Karpas-422 (cell line): ENCODE measurements at regions not wholly inside any gene's neighbourhood (a gene's known extent, or its start where the extent isn't known, plus 50 kb on each side); places are given as distances from the start of the nearest gene placed in this dataset.

Source experiments
- DNase-seq: peaks from one replicate; pipeline ENCODE4 v3.0.0-alpha.2; 2015
- H2AFZ ChIP-seq: fragments of 200-600 bp; sonication (generic); 2 replicates; pipeline ENCODE4 v1.6.1; 2014; ENCODE audit warnings: antibody characterized with exemption, low read length, mixed read lengths
- H3K27ac ChIP-seq: fragments of 200-600 bp; sonication (generic); 2 replicates; pipeline ENCODE4 v1.5.1; 2014; ENCODE audit warnings: mild to moderate bottlenecking, low read length, moderate library complexity
- H3K27me3 ChIP-seq: fragments of 200-600 bp; sonication (generic); 2 replicates; pipeline ENCODE4 v1.6.1; 2014; ENCODE audit warnings: low read length, mixed read lengths
- H3K36me3 ChIP-seq: fragments of 200-600 bp; sonication (generic); 2 replicates; pipeline ENCODE4 v1.6.1; 2014; ENCODE audit warnings: low read length, mixed read lengths; ENCODE audit not compliant: insufficient read depth
- H3K4me1 ChIP-seq: fragments of 200-600 bp; sonication (generic); 2 replicates; pipeline ENCODE4 v1.6.1; 2014; ENCODE audit warnings: mild to moderate bottlenecking, low read length, mixed read lengths
- H3K4me2 ChIP-seq: fragments of 200-600 bp; sonication (generic); 2 replicates; pipeline ENCODE4 v1.6.1; 2014; ENCODE audit warnings: low read length, low read depth, mild to moderate bottlenecking; ENCODE audit not compliant: poor library complexity, severe bottlenecking
- H3K4me3 ChIP-seq: fragments of 200-600 bp; sonication (generic); 2 replicates; pipeline ENCODE4 v1.5.1; 2014; ENCODE audit warnings: mild to moderate bottlenecking, antibody characterized with exemption, low read length, mixed read lengths
- H3K79me2 ChIP-seq: fragments of 200-600 bp; sonication (generic); 2 replicates; pipeline ENCODE4 v1.6.1; 2014; ENCODE audit warnings: mild to moderate bottlenecking, low read length, mixed read lengths
- H3K9ac ChIP-seq: fragments of 200-600 bp; sonication (generic); 2 replicates; pipeline ENCODE4 v1.6.0; 2014; ENCODE audit warnings: low read length
- H3K9me2 ChIP-seq: fragments of 200-600 bp; sonication (generic), shearing (Covaris generic); replicated peaks from 2 replicates; pipeline ENCODE4 v1.6.0; 2014; ENCODE audit warnings: mild to moderate bottlenecking, low read length, moderate library complexity; ENCODE audit not compliant: insufficient read depth
- H3K9me3 ChIP-seq: fragments of 300-700, 200-600 bp; sonication (generic); 2 replicates; pipeline ENCODE4 v1.6.1; 2014; ENCODE audit warnings: low read length, mixed read lengths
- H4K20me1 ChIP-seq: fragments of 200-600 bp; sonication (generic); 2 replicates; pipeline ENCODE4 v1.6.1; 2014; ENCODE audit warnings: mild to moderate bottlenecking, antibody characterized with exemption, low read length, low read depth; ENCODE audit not compliant: insufficient read depth

GRCh38 chr17:13387236-13387635 is 214.5 kb downstream of the HS3ST3A1 start:
- H3K9ac ChIP-seq, result no peak overlapping the region
- no peak overlapping the region for H3K4me2 ChIP-seq
- no peaks in the 10 kb centered on the region for H3K79me2 ChIP-seq
- no peak overlapping the region for H3K4me3 ChIP-seq
- no peak overlapping the region for H3K27ac ChIP-seq
- no peaks in the 10 kb centered on the region for H3K9me3 ChIP-seq
- H4K20me1 ChIP-seq, result no peaks in the 10 kb centered on the region
- no peak for DNase-seq
- no peak overlapping the region for H2AFZ ChIP-seq
- no peaks in the 10 kb centered on the region for H3K36me3 ChIP-seq
- no peaks in the 10 kb centered on the region for H3K27me3 ChIP-seq
- no peaks in the 10 kb centered on the region for H3K4me1 ChIP-seq
- H3K9me2 ChIP-seq, result no peaks in the 10 kb centered on the region

GRCh38 chr17:13385481-13385911 is 216.2 kb downstream of the HS3ST3A1 start:
- Histone ChIP-seq H3K4me3 (no peak overlapping the region), H4K20me1 (no peaks in the 10 kb centered on the region), H2AFZ (peak overlapping the region; percentile 65; the same call in 1 of the 2 replicates), H3K79me2 (no peaks in the 10 kb centered on the region), H3K9ac (no peak overlapping the region), H3K9me3 (no peaks in the 10 kb centered on the region), H3K4me2 (no peak overlapping the region), H3K27me3 (no peaks in the 10 kb centered on the region), H3K27ac (no peak overlapping the region), H3K4me1 (no peaks in the 10 kb centered on the region), H3K9me2 (no peaks in the 10 kb centered on the region), H3K36me3 (no peaks in the 10 kb centered on the region)
- peak; percentile 51 for DNase-seq

GRCh38 chr17:13384626-13385025 is 217.1 kb downstream of the HS3ST3A1 start:
- Histone ChIP-seq H3K4me1 (no peaks in the 10 kb centered on the region), H3K36me3 (no peaks in the 10 kb centered on the region), H3K9me3 (no peaks in the 10 kb centered on the region), H3K79me2 (no peaks in the 10 kb centered on the region), H3K27ac (no peak overlapping the region), H3K4me3 (no peak overlapping the region), H3K4me2 (no peak overlapping the region), H4K20me1 (no peaks in the 10 kb centered on the region), H2AFZ (no peak overlapping the region), H3K9me2 (no peaks in the 10 kb centered on the region), H3K27me3 (no peaks in the 10 kb centered on the region), H3K9ac (no peak overlapping the region)
- no peak for DNase-seq

GRCh38 chr17:13378361-13378760 is 223.4 kb downstream of the HS3ST3A1 start:
- no peak overlapping the region for H3K4me2 ChIP-seq
- H3K9ac ChIP-seq, result no peak overlapping the region
- no peak overlapping the region for H2AFZ ChIP-seq
- H3K9me3 ChIP-seq, result no peaks in the 10 kb centered on the region
- no peak overlapping the region for H3K27ac ChIP-seq
- H3K36me3 ChIP-seq, result no peaks in the 10 kb centered on the region
- no peaks in the 10 kb centered on the region for H3K4me1 ChIP-seq
- no peaks in the 10 kb centered on the region for H3K9me2 ChIP-seq
- no peaks in the 10 kb centered on the region for H3K27me3 ChIP-seq
- no peak overlapping the region for H3K4me3 ChIP-seq
- H3K79me2 ChIP-seq, result no peaks in the 10 kb centered on the region
- no peak for DNase-seq
- no peaks in the 10 kb centered on the region for H4K20me1 ChIP-seq

- DNase-seq, result no peak
- no peaks in the 10 kb centered on the region for H3K79me2 ChIP-seq
- H3K4me3 ChIP-seq, result no peak overlapping the region
- H3K4me2 ChIP-seq, result no peak overlapping the region
- no peaks in the 10 kb centered on the region for H4K20me1 ChIP-seq
- no peak overlapping the region for H3K9ac ChIP-seq
- no peak overlapping the region for H2AFZ ChIP-seq
- H3K9me2 ChIP-seq, result no peaks in the 10 kb centered on the region
- no peaks in the 10 kb centered on the region for H3K36me3 ChIP-seq
- no peaks in the 10 kb centered on the region for H3K4me1 ChIP-seq
- H3K27ac ChIP-seq, result no peak overlapping the region
- no peaks in the 10 kb centered on the region for H3K27me3 ChIP-seq
- no peaks in the 10 kb centered on the region for H3K9me3 ChIP-seq
Observed at GRCh38 chr17:13374203-13375143, 227.3 kb downstream of the HS3ST3A1 start.

- Histone ChIP-seq H3K9me2 (no peaks in the 10 kb centered on the region), H3K9ac (no peak overlapping the region), H3K79me2 (no peaks in the 10 kb centered on the region), H3K4me3 (no peak overlapping the region), H4K20me1 (no peaks in the 10 kb centered on the region), H2AFZ (no peak overlapping the region), H3K27ac (no peak overlapping the region), H3K4me2 (no peak overlapping the region), H3K9me3 (no peaks in the 10 kb centered on the region), H3K36me3 (no peaks in the 10 kb centered on the region), H3K27me3 (no peaks in the 10 kb centered on the region), H3K4me1 (no peaks in the 10 kb centered on the region)
- no peak for DNase-seq
Observed at GRCh38 chr17:13372432-13372831, 229.3 kb downstream of the HS3ST3A1 start.

- Histone ChIP-seq H3K9me3 (no peaks in the 10 kb centered on the region), H3K9me2 (no peaks in the 10 kb centered on the region), H3K4me3 (no peak overlapping the region), H3K4me1 (no peaks in the 10 kb centered on the region), H3K27me3 (no peaks in the 10 kb centered on the region), H3K9ac (no peak overlapping the region), H3K4me2 (no peak overlapping the region), H3K36me3 (no peaks in the 10 kb centered on the region), H3K27ac (no peak overlapping the region), H4K20me1 (no peaks in the 10 kb centered on the region), H3K79me2 (no peaks in the 10 kb centered on the region), H2AFZ (no peak overlapping the region)
- no peak for DNase-seq
Observed at GRCh38 chr17:13367154-13367553, 234.6 kb downstream of the HS3ST3A1 start.

- DNase-seq, result no peak
- Histone ChIP-seq H3K4me3 (no peak overlapping the region), H3K9me2 (no peaks in the 10 kb centered on the region), H3K27ac (no peak overlapping the region), H4K20me1 (no peaks in the 10 kb centered on the region), H3K4me1 (no peaks in the 10 kb centered on the region), H3K9me3 (no peaks in the 10 kb centered on the region), H3K36me3 (no peaks in the 10 kb centered on the region), H3K4me2 (no peak overlapping the region), H3K27me3 (no peaks in the 10 kb centered on the region), H2AFZ (no peak overlapping the region), H3K79me2 (no peaks in the 10 kb centered on the region), H3K9ac (no peak overlapping the region)
Observed at GRCh38 chr17:13365331-13365730, 236.4 kb downstream of the HS3ST3A1 start.
